BE2C (cell line): ENCODE measurements at regions not wholly inside any gene's neighbourhood (a gene's known extent, or its start where the extent isn't known, plus 50 kb on each side); places are given as distances from the start of the nearest gene placed in this dataset.

Experiments
- DNase-seq: peaks from one replicate; pipeline ENCODE4 v3.0.0-alpha.2; 2020
- H3K27me3 ChIP-seq: fragments of 250-450 bp; sonication (Bioruptor Pico); 2 replicates; pipeline ENCODE4 v1.5.1; 2020; ENCODE audit warnings: mild to moderate bottlenecking
- H3K36me3 ChIP-seq: fragments of 250-450 bp; sonication (Bioruptor Pico); 2 replicates; pipeline ENCODE4 v1.5.1; 2020; ENCODE audit warnings: mild to moderate bottlenecking
- H3K4me1 ChIP-seq: fragments of 250-450 bp; sonication (Bioruptor Pico); 2 replicates; pipeline ENCODE4 v1.5.1; 2020
- H3K4me3 ChIP-seq: 2 replicates; pipeline ENCODE4 v1.5.1; 2011; ENCODE audit warnings: low read depth, low read length
- H3K9me3 ChIP-seq: fragments of 250-450 bp; sonication (Bioruptor Pico); 2 replicates; pipeline ENCODE4 v1.5.1; 2020
- TF ChIP-seq, protein P1 (sequence below): IDR thresholded peaks from 2 replicates; pipeline ENCODE4 v1.5.1; 2012; ENCODE audit warnings: mild to moderate bottlenecking, low read depth, low read length

DNA sequence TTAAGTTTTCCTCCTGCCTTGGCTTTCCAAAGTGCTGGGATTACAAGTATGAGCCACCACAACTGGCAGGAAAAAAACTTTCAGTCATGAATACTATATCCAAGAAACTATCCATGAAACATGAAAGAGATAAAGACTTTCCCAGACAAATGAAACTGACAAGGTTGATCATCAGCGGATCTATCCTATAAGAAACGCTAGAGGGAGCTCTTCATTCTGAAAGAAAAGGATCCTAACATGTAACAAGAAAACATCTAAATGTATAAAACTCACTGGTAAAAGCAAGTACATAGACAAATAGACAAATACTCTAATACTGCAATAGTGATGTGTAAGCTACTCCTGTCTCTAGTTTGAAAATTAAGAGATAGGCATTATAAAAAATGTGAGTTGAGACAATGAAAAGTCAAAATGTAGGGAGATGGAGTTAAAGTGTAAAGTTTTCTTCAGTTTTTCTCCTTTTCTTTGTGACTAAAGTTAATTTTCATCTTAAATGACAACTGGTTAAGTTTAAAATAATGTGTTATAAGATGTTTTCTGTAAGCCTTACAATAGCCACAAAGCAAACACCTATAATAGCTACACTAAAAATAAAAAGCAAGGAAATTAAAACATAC is 79.6 kb upstream of the TEKT1 start:
- H3K36me3 ChIP-seq, result no peaks in the 10 kb centered on the region
- H3K4me1 ChIP-seq, result no peaks in the 10 kb centered on the region
- H3K4me3 ChIP-seq, result no peak overlapping the region
- no peak for DNase-seq
- no peaks in the 10 kb centered on the region for H3K9me3 ChIP-seq
- H3K27me3 ChIP-seq, result peaks cover 4% of the 10 kb centered on the region
- TF ChIP-seq, protein P1, sequence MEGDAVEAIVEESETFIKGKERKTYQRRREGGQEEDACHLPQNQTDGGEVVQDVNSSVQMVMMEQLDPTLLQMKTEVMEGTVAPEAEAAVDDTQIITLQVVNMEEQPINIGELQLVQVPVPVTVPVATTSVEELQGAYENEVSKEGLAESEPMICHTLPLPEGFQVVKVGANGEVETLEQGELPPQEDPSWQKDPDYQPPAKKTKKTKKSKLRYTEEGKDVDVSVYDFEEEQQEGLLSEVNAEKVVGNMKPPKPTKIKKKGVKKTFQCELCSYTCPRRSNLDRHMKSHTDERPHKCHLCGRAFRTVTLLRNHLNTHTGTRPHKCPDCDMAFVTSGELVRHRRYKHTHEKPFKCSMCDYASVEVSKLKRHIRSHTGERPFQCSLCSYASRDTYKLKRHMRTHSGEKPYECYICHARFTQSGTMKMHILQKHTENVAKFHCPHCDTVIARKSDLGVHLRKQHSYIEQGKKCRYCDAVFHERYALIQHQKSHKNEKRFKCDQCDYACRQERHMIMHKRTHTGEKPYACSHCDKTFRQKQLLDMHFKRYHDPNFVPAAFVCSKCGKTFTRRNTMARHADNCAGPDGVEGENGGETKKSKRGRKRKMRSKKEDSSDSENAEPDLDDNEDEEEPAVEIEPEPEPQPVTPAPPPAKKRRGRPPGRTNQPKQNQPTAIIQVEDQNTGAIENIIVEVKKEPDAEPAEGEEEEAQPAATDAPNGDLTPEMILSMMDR, result peak; percentile 55

DNA sequence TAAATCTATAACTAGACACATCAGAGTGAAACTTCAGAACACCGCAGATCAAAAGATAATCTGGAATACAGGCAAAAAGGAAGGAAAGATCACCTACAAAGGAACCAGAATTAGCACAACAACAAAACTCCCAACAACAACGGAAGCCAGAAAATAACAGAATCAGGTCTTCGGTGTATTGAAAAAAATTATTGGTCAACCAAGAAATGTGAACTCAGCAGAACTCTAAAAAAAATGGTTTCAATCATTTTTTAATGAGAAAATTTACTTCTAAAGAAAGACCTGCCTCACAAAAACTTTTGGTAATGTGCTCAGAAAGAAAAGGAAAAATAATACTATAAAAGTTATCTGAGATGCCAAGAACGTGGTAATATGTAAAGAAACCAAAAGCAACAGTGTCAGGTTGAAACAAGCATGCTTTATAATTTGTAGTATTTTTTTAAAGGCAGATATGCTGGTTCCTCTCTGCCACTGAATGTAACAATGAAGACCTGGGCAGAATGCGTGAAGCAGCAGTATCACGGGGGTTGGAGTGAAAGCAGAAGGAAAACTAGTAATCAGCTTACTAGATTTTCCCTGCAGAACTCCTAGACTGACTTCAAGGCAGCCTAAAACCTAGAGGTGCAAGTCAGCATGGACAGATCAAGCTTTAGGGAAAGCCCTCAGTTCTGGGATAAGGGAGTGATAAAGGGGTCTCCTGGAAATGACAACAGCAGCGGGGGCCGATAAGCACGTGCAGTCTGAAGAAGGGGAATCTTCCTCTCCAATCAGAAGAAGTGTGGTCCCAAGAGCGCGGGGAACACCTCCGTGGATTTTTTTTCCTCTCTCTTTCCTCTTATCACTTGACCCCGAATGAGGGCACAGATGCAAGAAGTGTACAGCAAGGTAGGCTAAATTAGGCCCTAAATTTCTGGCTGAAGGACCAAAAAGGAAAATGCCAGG is 80.9 kb upstream of the TEKT1 start:
- Histone ChIP-seq H3K4me3 (no peak overlapping the region), H3K36me3 (no peaks in the 10 kb centered on the region), H3K9me3 (no peaks in the 10 kb centered on the region), H3K27me3 (peaks cover 4% of the 10 kb centered on the region), H3K4me1 (no peaks in the 10 kb centered on the region)
- DNase-seq, result no peak
- TF ChIP-seq, protein P1, result no peak

DNA sequence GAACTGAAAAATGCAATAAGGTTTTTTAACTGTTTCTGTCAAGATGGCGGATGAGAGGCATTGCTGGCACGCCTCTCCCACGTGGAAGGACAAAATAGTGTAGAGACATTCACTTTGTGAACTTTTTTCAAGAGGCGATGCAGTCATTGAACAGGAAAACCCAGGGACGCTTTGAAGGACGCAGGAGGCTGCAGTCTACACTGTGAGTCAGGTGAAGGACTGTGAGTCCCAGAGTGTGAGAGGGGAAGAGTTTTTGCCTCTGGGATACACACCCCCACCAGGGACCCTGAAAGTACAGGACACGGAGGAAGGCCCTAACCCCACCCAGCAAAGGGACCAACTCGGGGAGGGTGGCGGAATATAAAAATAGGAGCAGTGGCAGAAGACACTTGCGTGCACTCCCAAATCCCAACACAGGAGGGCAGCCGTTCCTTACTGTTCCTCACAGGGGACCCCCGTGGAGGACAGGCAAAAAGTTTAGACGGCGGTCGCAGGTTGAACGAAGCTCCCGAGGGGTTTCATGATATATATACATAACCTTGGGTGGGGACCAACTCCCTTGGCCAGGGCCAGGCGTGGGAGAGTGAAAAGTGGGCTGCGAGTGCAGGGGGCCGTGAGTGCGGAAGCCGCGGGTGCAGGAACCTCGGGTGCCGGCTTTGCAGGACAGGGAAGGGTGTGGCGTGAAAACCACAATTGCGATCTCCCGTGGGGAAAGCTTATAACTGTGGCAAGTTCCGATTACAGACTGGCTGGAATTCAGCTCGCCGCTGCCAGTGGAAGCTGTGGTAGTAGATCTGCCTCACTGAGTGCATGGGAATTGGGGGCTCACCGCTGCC is 82.0 kb upstream of the ALOX12 start:
- peaks cover 4% of the 10 kb centered on the region for H3K27me3 ChIP-seq

DNA sequence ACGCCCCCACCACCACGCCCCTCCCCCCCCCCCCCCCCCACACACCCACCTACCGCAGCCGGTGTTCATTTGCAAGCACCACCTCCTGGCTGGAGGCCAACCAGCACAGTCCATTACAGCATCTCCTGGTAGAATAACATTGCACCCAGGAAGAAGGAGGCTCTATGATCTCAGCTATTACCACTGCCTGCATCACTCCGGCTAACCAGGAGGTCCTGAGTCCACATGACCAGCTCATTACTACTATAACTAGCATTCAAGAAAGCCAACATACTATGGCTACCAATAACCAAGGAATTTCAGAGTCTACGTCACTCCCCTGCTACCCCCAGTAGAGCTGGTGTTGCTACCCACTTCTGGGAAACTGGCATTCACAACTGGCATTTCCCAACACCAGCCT is 81.1 kb upstream of the ALOX12 start:
- no peak overlapping the region for H3K4me3 ChIP-seq
- H3K9me3 ChIP-seq, result no peaks in the 10 kb centered on the region
- no peaks in the 10 kb centered on the region for H3K36me3 ChIP-seq
- TF ChIP-seq, protein P1, result no peak
- no peak for DNase-seq
- H3K27me3 ChIP-seq, result peaks cover 4% of the 10 kb centered on the region
- no peaks in the 10 kb centered on the region for H3K4me1 ChIP-seq

More for the DNA sequence above, 82.0 kb upstream of the ALOX12 start:
- H3K4me3 ChIP-seq, result no peak overlapping the region
- no peaks in the 10 kb centered on the region for H3K9me3 ChIP-seq
- peak; percentile 74 for DNase-seq
- TF ChIP-seq, protein P1, result peak; percentile 62
- H3K36me3 ChIP-seq, result no peaks in the 10 kb centered on the region
- no peaks in the 10 kb centered on the region for H3K4me1 ChIP-seq

DNA sequence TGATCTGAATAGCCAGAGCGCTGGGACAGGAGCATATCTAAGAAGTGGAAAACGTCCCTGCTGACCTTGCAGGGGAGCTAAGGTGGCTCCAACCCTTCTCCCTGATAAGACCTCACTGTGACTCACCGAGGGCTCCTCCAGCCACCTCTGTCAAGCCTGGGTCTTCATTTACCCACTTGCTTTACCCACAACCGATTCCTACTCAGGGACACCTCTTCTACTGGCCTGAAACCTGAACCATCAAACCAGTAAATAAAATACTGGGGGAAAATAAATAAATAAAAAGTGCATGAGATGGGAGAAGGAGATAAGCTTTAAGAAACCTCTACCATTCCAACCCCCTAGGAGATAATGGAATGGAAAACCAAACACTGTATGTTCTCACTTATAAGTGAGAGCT is 80.2 kb upstream of the ALOX12 start:
- no peaks in the 10 kb centered on the region for H3K4me1 ChIP-seq
- H3K27me3 ChIP-seq, result peaks cover 4% of the 10 kb centered on the region
- no peak overlapping the region for H3K4me3 ChIP-seq
- DNase-seq, result no peak
- no peaks in the 10 kb centered on the region for H3K9me3 ChIP-seq
- H3K36me3 ChIP-seq, result no peaks in the 10 kb centered on the region
- TF ChIP-seq, protein P1, result no peak
